ENCODE measurements at regions not wholly inside any gene's neighbourhood (a gene's known extent, or its start where the extent isn't known, plus 50 kb on each side); places are given as distances from the start of the nearest gene placed in this dataset.

- no peak for DNase-seq
Measured at GRCh38 chr2:128368437-128369107, 49.9 kb upstream of the HS6ST1 start.

DNA sequence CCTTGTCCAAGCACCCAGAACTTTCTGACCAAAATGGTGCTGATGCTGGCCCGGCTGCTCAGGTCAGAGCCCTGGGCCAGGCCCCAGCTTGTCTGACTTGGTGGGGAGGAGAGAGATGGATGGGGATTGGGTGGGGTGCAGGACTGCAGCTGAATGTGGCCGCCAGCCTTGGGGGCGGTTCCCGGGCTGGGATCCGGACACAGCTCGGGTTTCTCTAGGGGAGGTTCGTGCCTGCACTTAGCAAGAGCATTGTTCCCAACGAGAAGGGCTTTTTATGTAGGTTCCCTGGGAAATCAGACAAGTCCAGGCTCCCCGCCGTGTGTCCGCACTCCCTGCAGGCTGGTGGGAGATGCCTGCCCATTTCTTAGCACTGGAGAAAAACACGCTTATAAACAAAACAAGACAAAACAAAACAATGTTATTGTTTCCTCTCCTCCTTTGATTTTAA lies 50.5 kb upstream of the HS6ST1 start:
- DNase-seq = no peak

- no peak for DNase-seq
Measured at GRCh38 chr2:128369602-128370467, 51.2 kb upstream of the HS6ST1 start.

- DNase-seq = no peak
Measured at GRCh38 chr2:128370468-128371247, 52.0 kb upstream of the HS6ST1 start.

- DNase-seq = no peak
Measured at GRCh38 chr2:128371248-128371630, 52.6 kb upstream of the HS6ST1 start.

DNA sequence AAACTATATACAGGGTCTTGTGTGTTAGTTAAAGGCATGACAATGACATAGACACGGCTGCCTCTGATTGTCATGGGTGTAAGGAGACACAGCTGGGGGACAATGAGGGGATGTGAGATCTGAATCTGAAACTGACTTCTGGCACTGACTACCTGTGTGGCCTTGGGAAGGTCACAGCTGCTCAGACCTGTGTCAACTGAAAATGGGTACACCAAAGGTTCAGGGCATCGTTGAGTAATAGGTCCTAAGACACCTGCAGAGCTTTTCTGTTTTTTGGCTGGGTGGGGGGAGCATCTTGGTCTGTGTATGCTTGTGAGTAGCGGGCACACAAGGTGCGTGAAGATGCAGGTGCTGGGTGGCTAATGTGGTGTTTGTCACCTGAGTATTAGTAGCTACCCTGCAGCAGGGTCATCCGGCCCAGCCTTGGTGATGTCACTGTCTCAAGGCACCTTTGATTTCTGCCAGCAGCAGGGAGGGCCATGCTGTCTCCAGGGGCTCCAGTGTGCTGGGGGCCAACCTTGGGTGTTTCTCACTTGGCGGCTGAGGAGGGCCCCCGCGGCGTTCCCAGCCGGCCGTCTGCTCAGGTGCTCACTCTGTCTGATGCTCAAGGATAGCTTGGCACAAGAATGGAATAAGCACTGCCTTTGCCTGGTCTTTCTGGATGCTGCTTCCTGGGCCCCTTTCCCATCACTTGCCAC lies 53.1 kb upstream of the HS6ST1 start:
- no peak for DNase-seq

- no peak for DNase-seq
Measured at GRCh38 chr2:128372621-128373341, 54.1 kb upstream of the HS6ST1 start.

DNA sequence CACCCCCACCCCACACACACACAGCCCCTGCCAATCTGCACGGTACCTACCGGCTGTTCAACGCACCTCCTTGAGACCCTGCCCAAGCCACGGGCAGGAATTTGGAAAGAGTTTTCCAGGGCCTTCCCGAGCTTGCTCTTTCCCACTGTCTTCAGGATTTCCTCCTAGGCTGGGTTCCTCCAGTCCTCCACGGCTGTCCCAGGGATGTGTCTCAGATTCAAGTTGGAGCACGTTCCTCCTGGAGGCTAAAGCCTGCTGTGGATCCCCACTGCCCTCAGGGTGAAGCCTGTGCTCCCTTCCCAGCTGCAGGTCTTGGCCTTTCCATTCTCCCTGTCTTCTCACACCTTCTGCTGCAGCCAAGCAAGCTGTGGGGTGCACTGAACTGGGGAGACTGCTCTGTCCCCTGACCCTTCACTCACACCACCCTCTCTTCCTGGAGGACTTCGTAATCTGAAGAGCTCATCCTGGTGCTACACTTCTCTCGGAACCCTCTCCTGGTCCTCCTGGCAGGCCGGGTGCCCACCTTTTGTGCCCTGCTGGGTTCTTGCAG lies 54.9 kb upstream of the HS6ST1 start:
- no peak for DNase-seq

DNA sequence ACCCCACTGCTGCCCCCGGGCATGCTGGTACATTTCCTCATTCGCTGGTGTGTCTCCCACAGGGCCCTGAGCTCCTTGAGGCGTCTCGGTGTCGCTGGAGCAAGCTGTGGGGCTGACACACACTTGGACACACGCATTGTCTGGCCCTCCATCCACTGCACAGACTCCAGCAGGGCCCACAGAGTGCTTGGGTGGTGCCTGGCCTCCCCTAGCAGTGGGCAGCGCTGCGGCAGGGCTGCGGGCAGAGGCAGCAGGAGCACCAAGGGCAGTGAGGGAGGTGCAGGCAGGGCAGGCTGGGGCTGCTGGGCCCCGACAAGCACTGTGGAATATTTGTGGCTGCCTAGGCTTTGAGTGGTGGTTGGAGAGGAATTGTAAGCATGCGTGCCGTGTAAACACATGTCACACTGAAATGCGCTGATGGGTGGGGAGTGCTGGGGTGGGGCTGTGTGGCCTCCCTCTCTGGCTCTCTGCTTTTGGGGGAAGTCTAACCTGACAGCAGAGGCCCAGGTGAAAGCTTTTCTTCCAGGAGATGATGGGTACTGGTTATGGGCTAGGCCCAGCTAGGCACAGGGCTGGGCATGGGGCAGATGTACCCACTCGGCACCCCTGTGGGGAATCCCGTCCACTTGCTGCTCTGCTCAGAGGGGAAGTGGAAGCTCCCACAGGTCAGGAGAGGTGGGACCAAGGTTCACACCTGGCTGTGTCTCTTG lies 55.5 kb upstream of the HS6ST1 start:
- no peak for DNase-seq

- DNase-seq = no peak
Measured at GRCh38 chr2:128374711-128375413, 56.2 kb upstream of the HS6ST1 start.

DNA sequence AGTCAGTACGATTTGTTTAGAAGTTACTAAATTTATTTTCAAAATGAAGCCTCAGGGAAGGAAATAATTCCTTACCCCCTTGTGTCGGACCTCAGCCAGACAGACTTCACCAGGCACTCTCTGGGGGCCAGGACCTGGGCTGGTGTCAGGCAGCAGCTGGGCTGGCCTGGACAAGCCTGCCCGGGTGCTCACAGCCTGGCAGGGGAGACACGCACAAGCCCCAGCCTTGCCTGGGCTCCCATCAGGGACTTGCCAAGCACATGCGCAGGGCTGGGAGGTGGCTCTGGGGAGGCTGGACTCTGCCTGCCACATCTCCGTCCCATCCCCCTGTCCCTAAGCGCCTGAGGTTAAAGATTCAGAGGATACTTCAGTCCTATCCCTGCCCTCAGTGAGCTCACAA lies 56.8 kb upstream of the HS6ST1 start:
- no peak for DNase-seq

DNA sequence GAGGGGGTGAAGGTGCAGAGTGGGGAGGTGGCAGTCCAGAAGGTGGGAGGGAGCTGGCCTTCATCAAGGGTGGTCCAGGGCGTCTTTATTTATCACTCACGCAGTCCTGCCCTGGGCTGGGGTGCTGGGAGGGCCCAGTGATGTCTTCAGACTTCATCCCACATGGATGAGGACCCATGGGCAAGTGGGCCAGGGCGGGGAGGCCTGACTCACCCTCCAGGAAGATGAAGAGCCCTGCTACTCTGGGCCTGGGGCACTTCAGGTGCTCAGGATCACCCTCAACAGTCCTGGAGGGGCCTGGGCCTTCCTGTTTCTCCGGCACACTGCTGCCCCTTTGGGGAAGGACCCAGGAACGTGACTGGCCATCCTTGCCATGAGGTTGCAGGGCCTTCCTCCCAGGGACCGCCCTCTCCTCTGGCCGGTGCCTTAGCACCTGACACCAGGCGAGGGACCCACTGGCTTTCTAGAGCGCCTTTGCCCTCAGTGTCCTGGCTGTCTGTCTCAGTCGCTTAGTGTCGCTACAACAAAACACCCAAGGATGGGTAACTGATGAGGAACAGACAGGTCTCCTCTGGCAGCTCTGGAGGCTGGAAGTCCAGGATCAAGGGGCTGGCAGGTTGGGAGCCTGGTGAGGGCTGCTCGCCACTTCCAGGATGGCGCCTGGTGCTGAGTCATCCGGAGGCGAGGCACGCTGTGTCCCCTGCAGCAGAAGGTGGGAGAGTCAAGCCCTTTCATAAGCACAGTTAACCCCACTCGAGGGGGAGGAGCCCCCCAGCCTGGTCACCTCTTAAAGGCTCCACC lies 57.8 kb upstream of the HS6ST1 start:
- no peak for DNase-seq

DNA sequence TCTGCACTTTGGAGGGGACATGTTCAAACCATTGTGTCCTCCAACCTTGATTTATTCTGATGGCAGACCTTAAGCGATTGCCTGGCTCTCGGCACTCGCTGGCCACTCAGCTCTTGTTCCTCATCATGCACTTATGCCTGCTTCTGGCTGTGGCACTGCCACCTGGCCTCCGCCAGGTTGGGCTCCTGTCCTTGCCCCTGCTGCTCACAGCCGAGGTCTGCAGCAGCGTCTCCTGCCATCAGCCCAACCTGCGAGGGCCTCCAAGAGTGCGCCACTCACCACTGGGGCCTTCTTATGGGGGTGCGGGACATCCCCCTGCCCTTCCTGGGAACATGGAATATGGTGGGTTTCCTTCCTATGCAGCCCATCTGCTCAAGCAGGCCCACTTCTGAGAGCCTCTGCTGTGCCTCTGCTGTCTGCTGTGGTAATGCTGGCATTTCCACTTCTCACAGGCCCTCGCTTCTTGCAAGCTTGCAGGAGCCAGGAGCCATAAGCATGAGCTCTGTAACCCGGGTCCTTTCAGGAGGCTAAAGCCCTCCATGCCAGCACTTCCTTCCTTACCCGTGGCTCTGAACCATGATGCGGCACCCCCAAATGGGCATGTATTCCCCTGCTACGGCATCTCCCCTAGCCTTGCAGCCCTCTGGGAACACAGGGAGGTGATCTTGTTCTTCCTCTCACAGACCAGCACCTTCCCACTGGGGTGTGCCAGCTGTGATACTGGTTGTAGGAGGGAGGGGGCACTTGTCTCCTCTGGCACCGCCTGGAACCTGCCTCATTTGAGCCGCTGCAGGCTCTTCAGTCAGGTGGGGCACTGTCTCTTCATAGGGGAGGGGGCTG lies 58.6 kb upstream of the HS6ST1 start:
- no peak for DNase-seq

DNA sequence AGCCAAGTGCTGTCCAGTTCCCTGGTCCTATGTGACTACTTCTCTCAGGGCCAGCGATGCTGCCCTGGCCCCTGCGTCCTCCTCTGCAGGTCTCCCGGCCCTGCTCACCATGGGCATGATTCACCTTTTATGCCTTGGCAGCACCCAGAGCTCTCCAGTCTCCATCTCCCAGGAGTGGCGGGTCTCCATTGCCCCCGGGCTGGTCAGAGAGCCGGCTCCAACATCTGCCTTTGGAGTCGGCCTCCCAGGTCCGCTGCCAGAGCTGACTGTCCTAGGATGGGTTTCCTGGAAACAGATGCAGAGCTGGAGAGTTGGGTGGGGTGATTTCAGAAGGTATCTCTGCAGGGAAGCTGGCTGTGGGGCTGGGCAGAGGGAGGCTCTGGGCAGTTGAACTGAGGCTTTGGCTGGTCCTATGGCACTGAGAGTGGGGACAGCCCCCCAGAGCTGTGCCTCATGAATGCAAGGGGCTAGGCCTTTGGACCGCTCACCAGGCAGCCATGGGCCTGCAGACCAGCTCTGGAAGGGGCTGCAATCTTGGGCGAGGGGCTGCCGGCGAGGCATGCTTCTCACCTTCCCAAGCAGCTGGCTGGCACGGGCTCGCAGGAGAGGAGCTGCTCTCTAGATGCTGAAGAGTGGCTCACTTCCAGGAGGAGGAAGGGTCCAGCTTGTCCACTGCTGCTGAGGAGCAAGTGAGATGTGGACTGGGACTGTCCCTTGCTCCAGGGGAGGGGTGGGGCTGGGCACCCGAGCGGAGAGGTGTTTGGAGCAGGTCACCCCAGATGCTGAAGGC lies 59.8 kb upstream of the HS6ST1 start:
- DNase-seq = no peak

DNA sequence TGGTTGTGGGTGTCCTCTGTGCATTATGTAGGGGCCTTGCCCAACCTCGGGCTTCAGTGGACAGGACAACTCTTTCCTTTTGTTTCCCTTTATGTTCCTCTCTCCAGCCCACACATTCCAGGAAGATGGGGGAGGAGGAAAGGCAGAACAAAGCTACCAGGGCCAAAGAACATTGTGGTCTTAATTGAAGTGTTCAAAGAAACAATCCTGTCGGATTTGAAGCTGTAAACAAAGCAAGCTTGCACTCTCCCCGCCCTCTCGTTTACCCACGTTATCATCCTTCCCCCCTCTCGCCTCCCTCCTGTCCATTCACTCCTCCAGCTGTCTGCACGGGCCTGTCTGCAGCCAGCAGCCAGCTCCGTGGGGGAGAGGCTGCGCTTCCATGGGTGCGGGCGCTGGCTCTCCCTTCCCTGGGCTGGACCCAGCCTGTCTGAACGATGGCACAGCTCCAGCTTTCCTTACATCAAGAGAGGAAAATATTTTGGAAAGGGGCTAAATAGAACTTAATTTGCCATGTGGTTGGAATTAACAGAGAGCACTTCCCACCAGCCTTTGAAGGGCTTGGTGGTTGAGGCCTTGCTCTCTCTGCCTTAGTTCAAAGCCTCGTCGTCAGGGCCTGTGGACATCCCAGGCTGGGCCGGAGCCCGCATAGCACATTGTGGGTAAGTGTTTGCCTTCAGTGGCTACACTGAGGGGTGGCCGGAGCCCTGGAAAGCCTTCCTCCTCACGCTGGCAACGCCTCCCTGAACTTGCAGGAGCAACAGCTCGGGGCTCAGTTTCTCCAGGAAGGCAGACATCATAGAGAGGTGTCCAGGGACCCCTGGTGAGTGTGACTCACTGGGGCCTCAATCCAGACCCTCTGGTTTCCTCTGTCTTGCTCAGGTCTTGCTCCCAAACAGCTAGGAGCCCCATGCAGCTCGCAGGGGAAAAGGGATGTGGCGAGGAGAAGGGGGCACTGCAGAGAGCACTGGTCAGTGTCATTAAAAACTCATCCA lies 60.6 kb upstream of the HS6ST1 start:
- DNase-seq = no peak

- DNase-seq = no peak
Measured at GRCh38 chr2:128380061-128380889, 61.6 kb upstream of the HS6ST1 start.

Measured in NCI-H1417 treated with DMSO at 0.1 percent for 48 hours (cell line).